NCI-H2196 (cell line): ENCODE measurements at regions not wholly inside any gene's neighbourhood (a gene's known extent, or its start where the extent isn't known, plus 50 kb on each side); places are given as distances from the start of the nearest gene placed in this dataset.
"Not testable (repeated sequence)": the region's sequence is repeated elsewhere in the genome, so short reads cannot be mapped to it uniquely, and the experiment has no call there.

Experiments used
- DNase-seq: peaks from one replicate; lab custom pipeline; 2025; ENCODE audit not compliant: unreplicated experiment; lab: John Stamatoyannopoulos, UW

DNA sequence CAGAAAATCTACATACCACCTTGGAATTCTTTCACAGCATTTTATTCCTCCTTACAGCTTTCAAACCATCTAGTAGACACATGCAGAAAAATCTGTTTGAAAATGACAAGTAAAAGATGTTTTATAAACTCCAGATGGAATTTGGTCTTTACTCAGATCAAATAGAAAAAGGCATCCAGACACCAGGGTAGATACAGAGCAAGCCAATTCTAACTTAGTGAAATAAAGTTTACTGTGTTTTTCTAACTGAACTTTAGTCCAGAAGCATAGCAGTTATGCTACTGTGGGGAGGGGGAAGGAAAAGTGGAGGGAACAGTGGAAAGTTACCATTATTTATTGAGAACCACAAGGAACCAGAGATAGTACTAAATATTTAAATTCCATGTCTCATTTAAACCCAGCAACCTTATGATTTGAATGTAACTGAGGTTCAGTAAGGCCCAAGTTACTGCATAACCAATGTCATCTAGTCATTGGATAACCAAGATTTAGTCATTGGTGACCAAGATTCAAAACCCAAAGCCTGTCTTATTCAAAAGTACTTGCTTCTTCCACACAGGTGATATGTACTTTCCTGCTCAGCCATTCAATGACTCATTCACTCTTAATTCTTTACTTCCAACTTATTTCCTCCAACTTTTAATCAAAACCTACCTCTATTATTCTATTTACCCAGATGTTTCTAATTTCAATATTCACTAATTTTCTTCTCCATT lies 57.7 kb downstream of the RAD51AP2 start:
- no peak for DNase-seq

DNA sequence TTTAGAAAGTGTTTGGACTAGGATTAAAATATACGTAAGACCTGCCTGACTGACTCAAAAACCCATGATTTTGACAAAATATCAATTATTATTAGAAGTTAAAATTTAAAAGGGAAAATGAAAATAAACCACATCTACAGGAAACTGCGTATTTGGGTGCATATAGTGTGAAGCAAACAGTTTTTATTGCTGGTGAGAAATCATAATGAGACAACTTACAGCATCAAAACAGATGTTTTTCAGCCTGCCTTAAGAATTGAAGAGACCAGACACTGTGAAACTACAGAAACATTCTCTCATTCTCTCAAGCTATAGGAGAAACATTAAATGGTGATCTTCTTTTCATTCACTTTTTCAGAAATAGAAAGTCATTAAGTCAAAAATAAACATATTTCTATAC lies 62.9 kb downstream of the RAD51AP2 start:
- no peak for DNase-seq

DNA sequence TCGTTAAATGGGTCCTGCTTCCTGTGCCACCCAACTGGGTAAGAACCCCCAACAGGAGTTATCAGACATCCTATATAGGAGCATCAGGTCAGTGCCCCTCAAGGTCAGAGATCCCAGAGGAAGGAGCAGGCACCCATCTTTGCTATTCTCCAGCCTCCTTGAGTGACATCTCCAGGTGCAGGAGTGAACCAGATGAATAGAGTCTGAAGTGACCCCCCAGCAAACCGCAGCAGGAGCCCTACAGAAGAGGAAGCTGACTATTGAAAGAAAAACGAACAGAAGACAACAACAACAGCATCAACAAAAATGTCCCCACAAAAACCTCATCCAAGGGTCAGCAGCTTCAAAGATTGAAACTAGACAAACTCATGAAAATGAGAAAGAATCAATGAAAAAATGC lies 72.0 kb downstream of the RAD51AP2 start:
- not testable (repeated sequence) for DNase-seq

DNA sequence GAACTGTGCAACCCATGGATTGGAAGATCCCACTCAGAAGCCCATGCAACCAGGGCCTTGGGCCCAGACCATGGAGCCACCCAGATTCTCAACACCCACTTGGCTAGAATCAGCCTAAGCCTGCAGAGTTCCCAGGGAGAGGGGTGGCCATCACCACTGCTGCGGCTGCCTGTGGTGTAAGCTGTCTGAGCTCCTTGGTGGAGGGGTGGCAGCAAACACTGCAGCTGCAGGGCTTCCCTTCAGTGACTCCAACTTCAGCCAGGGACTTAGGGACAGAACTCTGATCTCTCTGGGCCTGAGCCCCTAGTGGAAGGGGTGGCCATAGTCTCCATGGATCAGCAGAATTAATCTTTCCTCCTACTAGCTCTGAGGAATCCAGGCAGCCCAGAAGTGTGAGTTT lies 72.5 kb downstream of the RAD51AP2 start:
- DNase-seq, result no peak

DNA sequence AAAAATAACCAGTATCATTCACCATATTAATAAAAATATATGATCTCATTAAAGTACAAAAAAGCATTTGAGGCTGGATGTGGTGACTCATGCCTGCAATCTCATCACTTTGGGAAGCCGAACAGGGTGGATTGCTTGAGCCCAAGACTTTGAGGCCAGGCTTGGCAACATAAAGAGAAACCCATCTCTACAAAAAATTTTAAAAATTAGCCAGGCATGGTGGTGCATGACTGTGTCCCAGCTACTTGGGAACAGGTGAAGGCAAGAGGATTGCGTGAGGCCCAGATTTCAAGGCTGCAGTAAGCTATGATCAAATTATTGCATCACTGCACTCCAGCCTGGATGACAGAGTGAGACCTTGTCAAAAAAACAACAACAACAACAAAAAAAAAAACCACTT lies 75.9 kb downstream of the RAD51AP2 start:
- no peak for DNase-seq

DNA sequence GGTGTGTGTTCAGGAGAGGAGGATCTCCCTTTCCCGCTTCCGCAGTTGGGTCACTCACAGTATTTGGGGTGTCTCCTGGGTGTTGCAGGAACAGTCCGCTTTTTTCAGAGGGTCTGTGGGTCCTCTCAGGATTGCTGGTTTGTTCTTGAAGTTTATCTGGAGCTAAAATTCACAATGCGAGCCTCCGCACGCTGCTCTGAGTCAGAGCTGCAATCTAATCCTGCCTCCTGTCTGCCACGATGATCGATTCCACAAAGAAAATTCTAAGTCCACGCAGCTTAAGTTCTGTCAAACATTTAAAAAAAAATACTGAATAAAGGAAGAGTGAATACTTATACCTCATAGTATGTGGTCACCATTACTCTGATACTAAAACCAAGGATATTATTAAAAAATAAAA lies 76.5 kb downstream of the RAD51AP2 start:
- DNase-seq, result no peak

DNA sequence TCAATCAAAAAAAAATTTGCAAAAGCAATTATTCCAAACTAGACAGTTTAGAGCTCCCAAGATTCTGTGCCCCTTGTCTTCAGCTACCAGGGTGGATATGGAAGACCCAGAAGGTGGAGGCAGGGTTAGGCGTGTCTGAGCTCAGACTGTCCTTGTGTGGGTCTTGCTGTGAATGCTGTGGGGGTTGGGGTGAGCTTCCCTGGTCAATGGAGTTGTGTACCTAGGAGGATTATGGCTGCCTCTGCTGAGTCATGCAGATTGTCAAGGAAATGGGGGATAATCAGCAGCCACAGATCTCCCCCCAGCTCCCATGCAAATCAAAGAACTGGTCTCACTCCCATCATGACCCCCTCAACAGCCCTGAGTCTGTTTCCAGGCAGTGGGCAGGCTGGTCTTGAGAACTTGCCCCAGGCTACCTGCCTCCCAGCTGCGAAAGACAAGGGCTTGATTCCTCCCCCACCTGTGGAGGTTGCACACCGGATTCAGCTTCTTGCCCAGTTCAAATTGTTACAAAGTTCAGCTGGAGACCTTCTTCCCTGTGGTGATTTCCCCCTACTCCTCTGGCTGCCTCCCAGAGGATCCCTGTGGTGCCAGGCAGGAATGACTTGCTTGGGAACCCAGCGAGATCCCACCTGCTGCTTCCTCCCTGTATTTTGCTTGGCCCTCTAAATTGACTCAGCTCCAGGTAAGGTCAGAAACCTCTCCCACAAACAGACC lies 77.0 kb downstream of the RAD51AP2 start:
- no peak for DNase-seq

DNA sequence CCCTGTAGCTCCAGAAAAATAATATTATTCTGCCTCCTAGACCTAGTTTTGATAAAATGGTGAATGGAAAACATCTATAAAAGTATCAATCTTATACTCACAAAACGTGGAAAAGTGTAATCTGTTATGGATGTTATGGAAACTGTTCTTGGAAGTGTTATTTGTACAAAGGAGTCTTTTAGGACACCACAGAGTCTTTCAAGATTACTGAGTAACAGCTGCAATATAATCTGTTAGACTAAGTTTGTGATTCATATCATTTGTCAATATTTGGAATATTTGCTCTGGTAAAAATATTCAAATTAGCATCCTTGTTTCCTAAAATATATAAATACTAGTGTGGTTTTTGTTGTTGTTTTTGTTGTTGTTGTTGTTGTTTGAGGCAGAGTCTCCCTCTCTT lies 87.9 kb downstream of the RAD51AP2 start:
- no peak for DNase-seq

DNA sequence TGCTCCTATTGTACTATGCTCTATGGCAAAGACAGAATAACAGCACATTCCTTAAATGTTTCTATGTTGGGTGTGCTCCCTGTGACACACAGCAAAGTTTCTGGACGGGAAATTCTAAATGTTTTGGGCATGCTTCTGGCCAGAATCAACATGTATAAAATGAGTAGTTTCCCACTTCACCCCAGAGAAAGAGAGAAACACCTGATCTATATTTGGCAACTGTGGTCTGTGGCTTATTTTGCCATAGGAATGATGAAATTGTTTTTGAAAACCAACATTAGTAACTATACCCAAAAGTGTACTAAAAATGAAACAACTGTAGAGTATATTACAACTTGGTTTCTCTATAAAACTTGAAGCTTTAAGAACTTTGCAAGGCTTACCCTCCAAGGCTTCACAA lies 89.1 kb downstream of the RAD51AP2 start:
- no peak for DNase-seq

DNA sequence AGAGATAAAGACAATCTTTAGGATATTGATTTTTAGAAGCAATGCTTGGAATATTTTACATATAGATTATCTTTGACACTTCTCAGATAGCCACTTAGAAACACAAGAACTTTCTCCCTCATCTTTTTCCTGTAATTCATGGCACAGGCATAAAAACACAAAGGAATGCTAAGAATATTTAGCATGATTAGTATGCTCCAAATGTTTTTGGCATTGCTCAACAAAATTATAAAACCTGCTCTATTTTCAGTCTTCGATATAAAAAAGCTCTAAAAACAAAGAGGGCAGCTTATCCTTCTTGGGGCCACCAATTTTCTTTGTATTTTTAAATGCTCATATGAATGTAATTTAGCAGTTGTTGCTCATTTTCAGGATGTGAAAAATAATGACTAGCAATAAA lies 90.8 kb downstream of the RAD51AP2 start:
- no peak for DNase-seq

DNA sequence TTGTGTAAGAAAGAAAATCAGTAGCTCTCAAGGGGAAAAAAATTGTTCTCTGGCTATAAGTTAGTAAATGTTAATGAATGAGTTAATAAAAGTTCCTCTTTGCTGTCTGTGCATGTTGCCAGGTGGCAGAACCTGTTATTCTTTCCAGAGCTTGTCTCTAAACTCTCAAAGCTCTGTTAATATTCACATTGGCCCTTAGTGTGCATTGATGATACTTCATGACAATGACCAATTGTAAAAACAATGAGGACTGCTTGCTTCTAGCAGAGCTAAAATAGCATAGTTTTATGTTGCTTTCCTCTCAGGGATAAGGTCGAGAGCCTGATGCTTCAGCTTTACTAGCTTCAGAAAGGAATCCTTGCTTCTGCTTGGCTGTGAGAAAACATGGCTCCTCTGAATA lies 91.5 kb downstream of the RAD51AP2 start:
- no peak for DNase-seq

DNA sequence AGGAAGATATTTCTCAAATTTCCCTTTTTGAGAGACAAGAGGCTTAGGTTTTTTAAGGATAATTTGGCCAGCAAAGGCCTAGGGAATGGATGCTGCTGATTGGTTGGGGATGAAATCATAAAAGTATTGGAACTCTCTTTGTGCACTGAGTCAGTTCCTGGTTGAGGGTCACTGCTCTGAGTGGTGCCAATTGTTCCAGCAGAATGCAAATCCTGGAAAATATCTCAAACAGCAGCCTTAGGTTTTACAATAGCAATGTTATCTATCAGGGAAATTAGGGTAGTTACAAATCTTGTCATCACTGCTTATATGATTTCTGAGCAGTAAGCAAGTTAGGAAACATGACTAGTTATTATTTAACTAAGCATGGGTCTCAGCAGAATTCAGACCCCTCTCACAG lies 96.2 kb downstream of the RAD51AP2 start:
- no peak for DNase-seq

DNA sequence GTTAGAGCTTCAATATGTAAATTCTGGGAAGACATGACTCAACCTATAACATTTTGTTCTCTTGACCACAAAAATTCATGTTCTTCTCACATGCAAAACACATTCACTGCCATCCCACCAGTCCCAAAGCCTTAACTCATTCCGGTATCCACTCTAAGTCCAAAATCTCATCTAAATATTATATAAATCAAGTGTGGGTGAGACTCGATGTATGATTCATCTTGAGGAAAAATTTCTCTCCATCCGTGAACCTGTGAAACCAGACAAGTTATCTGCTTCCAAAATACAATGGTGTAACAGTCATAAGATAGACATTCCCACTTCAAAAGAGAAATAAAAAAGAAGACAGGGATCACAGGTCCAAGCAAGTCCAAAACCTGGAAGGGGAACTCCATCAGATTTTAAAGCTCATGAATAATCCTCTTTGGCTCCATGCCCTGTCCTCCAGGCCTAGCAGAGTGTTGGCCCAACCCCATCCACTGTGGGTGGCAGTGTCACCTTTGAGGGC lies 101.3 kb downstream of the RAD51AP2 start:
- DNase-seq, result no peak

DNA sequence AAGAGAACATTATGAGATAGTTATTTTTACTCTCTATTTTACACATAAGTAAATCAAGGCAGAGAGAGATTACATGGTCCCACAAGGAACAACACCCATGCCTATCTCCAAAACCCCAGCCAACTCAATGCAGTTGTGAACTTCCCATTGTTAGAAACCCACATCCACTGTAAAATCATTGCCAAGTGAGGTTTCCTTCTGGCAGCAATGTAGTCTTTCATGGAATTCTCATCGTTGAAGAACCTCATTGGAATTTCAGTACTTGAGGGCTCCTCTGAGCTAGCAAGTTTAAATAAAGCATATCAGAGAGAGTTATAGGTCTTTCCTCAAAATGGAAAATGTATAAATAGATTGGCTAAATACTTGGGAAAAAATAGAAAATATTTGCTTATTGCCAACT lies 105.2 kb downstream of the RAD51AP2 start:
- DNase-seq, result no peak

DNA sequence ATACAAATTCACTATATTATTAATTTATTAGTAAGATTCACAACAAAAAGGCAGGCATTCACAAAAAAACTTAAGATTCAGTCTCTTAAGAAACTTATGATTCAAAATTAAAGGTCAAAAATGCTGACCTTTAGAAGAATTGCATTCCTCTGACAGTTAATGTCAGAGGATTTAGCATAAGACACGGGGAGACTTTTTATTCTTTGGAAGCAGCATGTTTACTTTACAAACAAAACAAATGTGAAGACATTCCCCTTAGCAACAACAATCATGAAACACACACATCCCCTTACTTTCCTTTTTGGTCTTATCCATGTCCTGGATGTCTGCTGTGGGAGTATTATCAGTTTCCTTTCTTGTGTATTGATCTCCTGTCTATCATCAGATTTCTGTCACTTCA lies 117.1 kb downstream of the RAD51AP2 start:
- DNase-seq, result no peak

DNA sequence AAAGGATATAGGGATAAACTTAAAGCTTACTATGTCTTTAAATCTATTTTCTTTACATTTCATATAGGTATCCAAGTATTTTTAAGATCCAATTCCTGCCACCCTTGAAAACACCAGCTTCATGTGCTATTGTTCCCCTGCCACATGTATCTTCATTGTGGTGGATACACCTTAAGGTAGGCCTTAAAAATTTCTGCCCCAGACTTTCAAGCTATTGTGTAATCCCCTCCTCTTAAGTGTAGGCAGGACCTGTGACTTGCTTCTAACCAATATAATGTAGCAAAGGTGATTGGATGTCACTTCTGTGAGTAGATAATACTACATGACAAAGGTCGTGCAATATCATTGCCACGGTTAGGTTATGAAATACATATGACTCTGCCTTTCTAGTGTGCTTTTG lies 119.5 kb downstream of the RAD51AP2 start:
- no peak for DNase-seq

DNA sequence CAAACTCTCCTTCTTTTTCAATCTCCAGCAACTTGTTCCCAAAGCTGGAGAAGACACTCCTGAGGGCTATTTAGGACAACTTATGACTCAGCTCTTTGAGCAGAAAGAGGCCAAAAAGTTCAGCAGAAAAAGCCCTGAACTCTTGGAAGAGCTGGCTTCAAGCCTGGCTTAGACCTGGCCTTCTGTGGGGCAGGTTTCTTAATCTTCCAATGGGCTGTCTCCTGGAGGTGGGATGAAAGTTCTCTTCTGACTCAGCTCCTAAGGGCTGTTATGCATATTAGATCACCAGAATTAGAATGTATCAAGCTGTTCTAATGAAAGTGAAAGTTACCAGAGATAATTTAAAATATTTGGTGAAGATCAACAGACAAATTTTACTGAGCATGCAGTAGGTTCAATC lies 129.4 kb downstream of the RAD51AP2 start:
- no peak for DNase-seq

DNA sequence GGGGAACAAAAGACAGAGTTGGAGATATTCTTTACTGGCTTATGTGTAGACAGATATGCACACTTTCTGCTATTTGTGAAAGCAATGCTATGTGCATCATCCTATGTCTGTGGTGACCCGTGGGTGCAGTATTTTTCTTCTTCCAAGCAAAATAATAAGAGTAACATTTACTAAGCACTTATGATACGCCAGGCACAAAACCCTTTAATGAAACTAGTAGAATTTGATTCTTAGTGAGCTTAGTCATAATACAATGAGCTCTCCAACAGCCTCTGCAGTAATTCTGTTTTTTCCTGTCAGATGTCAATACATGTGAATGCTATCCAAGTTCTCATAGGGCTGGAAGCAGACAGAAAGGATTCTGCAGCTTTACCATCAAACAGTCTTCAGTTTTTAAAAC lies 130.6 kb downstream of the RAD51AP2 start:
- DNase-seq, result no peak

DNA sequence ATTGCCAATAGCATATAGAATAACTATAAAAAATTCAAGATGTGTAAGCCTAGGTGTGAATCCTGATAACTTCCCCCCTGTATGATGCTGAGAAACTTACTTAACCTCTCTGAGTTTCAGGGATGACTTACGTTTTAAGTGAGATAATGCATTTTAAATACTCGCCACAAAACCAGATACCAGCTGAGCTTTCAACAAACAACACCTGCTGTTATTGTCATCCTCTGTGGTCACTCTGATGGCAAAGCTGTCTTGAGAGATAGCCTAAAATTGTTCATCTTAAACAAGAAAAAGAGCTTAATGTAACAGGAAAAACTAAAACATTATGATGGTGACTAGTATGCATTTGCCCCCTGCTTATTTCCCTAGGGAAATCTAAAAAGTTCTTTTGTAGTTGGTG lies 131.5 kb downstream of the RAD51AP2 start:
- DNase-seq, result no peak

DNA sequence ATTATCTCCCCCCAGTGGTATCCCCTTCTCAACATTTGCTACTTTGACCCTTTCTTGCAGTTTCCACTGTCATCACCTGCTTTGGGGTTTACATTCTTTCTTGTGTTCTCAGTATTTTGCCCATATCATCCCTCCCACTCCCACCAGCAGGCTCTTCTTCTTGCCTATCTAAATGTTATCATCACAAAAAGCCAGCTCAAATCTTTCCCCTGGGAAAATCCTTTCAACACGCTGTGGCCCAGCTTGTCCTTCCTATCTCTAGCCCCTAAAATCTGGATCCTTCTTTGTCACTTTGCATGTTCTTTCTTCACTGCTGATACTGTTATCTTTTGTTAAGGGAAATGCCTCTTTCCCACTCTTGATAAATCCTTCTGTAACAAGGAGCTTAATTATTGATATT lies 138.2 kb downstream of the RAD51AP2 start:
- no peak for DNase-seq

DNA sequence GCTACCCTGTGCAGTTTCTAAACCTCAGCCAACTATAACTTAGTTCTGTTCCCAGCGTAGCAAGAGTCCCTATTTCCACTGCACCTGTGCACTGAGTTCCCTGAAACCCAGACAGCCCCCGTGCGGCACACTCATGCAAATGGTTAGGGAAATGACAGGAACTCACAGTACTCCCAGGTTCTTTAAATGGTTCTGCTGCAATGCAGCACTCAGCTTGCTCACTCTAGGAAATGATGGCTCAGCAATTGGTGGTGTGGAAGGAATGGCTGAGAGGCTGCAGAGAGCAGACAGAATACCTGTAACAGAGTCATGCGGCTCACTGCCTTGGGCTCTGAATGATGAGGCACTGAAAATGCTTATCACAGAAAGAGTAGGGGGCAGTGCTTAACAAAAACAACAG lies 143.0 kb downstream of the RAD51AP2 start:
- DNase-seq, result no peak

DNA sequence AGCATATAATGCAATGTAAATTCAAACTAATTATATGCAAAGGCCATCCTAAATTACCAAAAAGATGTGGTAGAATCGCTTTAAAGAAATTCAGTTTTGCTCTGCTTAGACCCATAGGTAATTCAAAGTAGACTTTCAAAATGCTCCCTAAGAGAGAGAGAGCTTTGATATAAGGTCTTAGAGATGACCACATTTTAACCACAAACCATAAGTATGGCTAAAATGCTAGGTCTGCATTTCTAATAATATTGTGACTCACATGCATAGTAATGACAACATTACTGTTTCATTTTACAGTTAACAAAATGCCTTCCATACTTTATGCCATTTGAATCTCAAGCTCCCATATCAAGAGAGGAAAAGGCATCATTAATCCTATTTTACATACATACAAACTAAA lies 144.5 kb downstream of the RAD51AP2 start:
- DNase-seq, result no peak

DNA sequence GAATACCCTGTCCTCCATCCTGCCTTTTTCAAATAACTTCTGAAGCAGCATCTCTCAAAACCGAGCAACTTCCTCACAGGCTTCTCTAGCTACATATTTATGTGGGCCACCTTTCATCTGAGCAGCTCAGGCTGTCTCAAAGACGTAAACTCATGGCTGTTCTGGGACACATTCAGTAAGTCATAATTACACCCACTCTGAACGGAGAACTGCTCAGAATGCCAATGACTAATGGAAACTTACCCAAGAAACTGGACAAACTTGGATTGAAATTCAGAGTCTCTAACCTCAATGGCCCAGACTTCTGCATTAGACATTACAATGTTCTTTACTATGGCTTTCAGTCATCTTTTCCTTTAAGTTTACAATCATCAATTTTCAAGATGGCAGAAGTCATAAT lies 145.2 kb downstream of the RAD51AP2 start:
- DNase-seq, result no peak
